ENCODE measurements at regions not wholly inside any gene's neighbourhood (a gene's known extent, or its start where the extent isn't known, plus 50 kb on each side); places are given as distances from the start of the nearest gene placed in this dataset.

DNA sequence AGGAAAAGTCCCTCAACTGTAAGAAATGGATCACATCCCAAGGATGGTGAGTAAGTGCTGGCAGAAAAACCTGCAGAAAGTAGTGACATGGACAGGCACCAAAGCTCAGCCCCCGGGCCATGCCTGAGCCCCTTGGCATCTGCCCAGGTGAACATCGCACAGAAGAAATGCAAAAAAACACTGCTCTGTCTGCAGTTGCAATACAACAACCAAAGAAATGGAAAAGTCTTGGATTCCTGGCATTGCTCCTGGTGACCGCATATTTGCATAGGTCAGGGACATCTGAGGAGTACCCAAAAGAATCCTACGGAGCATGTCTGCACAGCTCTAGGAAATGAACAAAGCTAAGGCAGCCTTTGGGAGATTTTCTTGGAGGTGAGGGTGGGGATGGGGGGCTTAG lies 63.1 kb upstream of the PTPRT start:
- TF ChIP-seq POLR2A (IDR thresholded peaks at IDR 0.05; ENCODE audit: low read length) (no peak), GATA1 (IDR thresholded peaks at IDR 0.05; ENCODE audit: low read depth, low read length) (no peak)

Data from erythroblast (primary cell).